ENCODE measurements at regions not wholly inside any gene's neighbourhood (a gene's known extent, or its start where the extent isn't known, plus 50 kb on each side); places are given as distances from the start of the nearest gene placed in this dataset.

DNA sequence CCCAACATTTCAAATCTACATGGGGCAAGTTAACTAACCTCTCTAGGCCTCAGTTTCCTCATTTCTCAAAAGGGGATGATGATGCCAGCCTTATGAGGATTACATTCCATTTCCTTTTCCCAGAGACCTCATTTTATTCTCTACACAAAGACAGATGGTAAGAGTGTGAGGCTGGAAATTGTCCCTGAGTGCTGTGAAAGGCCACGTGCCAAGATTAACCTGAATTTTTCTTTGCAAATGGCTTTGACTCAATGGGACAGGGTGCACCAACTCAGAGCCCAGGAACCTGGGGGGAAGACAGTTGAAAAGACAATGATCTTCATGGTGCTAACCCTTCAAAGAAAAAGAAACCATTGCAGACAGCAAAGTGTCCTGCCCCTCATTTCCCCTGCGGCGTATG lies 332.8 kb downstream of the TMEM114 start:
- TF ChIP-seq CTCF (optimal IDR thresholded peaks at IDR 0.05 in 1 of 3, IDR thresholded peaks at IDR 0.05 in 1 of 3, conservative IDR thresholded peaks at IDR 0.05 in 1 of 3; ENCODE audit: extremely low read depth in 1 of 3, insufficient read depth in 2 of 3, low read length in 3 of 3) (no peak), EZH2 (IDR thresholded peaks at IDR 0.05; ENCODE audit: low read length) (no peak)
